Stimulated activated naive B cell treated with anti-CD40 and anti-IgM and Interleukin-4, amounts not matched to agents 10 μg/mL and 1 μg/mL and 100 μg/mL, for 72 hours (primary cell): ENCODE measurements at regions not wholly inside any gene's neighbourhood (a gene's known extent, or its start where the extent isn't known, plus 50 kb on each side); places are given as distances from the start of the nearest gene placed in this dataset.

Source experiments
- ATAC-seq, 2 donors: fragments of 150-1000 bp; cut with Tn5 transposase; replicated peaks; 2 replicates each; pipeline ENCODE4 v1.10.0; 2021; ENCODE audit warnings: moderate library complexity in 1 of 2
- DNase-seq: peaks from one replicate; pipeline ENCODE4 v3.0.0; 2021
- H3K27ac Mint-ChIP-seq: one replicate; pipeline ENCODE4 v1.8.0; 2022; ENCODE audit warnings: mild to moderate bottlenecking, mixed read lengths
- H3K27me3 Mint-ChIP-seq, 2 donors: one replicate each; pipeline ENCODE4 v1.8.0; 2022; ENCODE audit warnings: mixed read lengths in 2 of 2
- H3K36me3 Mint-ChIP-seq, 2 donors: one replicate each; pipeline ENCODE4 v1.8.0; 2022; ENCODE audit warnings: mixed read lengths in 2 of 2, mild to moderate bottlenecking in 1 of 2
- H3K4me1 Mint-ChIP-seq, 2 donors: one replicate each; pipeline ENCODE4 v1.8.0; 2022; ENCODE audit warnings: mixed read lengths in 2 of 2, mild to moderate bottlenecking in 1 of 2
- H3K4me3 Mint-ChIP-seq, 2 donors: one replicate each; pipeline ENCODE4 v1.8.0; 2022; ENCODE audit warnings: mild to moderate bottlenecking in 2 of 2, mixed read lengths in 2 of 2, moderate library complexity in 1 of 2
- H3K9me3 Mint-ChIP-seq, 2 donors: one replicate each; pipeline ENCODE4 v1.8.0; 2022; ENCODE audit warnings: mixed read lengths in 2 of 2, mild to moderate bottlenecking in 1 of 2

DNA sequence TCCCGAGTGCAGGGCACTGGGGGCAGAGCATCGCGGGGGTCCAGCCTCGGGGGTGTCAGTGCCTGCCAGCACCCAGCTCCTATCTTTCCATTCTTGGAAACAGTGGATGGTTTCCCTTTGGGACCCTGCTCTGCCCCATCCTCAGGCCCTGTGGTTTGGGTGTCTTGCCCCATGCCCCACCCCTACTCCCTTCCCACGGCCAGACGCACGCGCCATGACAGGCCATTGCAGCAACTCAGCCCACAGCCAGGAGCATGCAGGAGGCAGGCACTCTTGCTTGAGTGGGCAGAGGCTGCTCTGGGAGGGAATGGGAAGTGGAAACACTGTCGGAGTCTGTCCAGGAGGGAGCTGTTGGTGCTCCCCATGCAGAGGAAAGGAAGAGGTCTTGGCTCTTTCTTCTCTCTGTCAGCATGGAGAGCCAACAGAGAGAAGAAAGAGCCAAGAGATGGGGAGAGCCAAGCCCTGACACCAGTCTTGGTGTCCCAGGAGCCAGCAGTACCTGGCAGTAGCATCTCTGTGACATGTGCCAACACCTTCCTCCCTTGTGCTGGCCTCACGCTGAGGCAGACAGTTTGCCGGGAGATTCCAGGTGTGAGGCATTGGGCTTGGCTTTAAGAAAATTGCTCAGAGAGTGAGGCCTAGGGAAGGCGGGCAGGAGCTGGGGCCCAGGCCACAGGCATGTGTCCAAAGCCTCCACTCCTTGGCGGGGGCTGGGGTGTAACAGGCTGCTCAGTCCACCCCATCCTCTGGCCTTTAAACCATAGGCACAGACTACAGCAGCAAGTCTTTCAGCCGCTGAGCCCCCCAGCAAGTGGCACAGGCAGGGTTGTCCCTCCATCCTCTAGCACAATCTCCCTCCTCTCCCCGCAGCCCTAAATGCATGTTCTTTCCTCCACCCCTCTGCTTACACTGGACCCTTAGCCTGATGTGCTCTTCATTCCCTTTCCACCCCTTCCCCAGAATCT is 86.7 kb upstream of the UQCRFS1 start:
- Mint-ChIP-seq H3K36me3 (no peaks in the 10 kb centered on the region), H3K4me3 (no peak overlapping the region), H3K4me1 (no peaks in the 10 kb centered on the region), H3K27ac (no peak overlapping the region), H3K9me3 (no peaks in the 10 kb centered on the region), H3K27me3 (peaks cover 0 to 4% of the 10 kb centered on the region in 2 donors)
- ATAC-seq (no peak), DNase-seq (no peak)

DNA sequence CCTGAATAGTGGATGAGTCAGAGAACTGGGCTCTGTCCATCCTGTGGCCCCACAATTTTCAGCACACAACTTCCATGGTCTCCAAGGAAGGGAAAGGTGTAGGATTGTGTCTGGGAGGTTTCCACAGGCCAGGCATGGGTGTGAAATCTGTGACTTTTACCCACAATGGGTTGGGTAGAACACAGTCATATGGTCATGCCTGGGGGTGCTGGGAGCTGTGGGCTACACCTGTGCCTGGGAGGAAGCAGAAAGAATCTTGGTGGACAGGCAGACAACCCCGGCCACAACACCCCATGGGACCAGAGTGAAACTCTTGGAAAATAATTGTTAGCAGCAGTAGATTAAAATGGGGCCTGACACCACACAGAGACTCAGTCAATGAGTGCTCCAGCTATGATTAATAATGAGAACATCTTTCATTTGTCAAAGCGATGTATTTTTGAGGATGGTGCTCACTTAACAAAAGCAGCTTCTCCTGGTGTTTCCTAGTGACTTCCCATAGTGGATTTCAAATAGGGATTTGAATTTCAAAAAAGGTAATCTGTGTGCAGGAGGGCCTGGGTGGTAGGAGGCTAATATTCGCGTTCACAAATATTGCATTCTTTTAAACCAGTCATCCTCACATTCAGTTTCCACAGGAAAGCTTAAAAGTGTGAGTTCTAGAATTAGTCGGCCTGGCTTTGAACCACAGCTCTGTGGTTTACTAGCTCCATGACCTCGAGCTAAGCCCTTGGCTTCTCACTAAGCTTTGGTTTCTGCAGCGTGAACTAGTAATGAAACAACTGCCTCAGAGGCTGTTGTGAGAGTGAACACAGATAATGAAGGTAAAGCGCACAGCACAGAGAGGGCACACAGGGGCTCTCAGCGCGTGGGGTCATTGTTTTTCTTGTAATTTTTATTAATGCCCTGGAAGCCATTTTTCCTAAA is 89.3 kb upstream of the UQCRFS1 start:
- Mint-ChIP-seq H3K9me3 (no peaks in the 10 kb centered on the region), H3K4me3 (no peak overlapping the region), H3K4me1 (no peaks in the 10 kb centered on the region), H3K36me3 (no peaks in the 10 kb centered on the region), H3K27ac (no peak overlapping the region), H3K27me3 (peaks cover 0 to 4% of the 10 kb centered on the region in 2 donors)
- DNase-seq (no peak), ATAC-seq (no peak)

DNA sequence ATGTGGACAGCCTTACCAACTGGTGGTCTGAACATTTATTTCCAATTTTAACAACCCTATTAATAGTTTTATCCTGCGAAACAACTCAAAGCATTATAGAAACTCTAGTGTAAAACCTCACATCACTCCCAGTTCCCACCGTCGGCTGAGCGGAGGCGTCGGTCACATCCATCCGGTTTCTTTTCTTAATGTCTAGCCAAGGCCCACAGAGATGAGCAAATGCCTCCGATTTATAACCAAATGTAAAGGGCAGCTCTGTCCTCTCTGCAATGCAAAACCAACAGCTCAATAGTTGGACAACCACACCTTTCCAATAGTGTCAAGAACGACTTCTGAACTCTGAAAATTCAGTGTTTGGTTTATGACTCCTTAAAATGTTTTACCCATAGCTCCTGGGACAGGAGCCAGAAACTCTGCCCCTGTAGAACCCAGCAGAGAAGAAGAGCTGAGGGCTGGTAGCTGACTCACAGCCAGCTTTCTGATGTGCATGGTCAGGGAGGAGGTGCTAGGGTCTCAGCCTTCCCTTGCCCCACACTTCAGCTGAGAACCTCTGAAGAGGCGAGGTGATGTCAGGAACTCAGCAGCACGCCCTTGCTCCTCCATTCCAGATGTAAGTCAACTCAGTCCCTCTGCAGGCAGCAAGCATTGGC is 90.2 kb upstream of the UQCRFS1 start:
- Mint-ChIP-seq H3K4me3 (no peak overlapping the region), H3K27ac (no peak overlapping the region), H3K27me3 (peaks cover 0 to 6% of the 10 kb centered on the region in 2 donors), H3K4me1 (no peaks in the 10 kb centered on the region), H3K36me3 (no peaks in the 10 kb centered on the region), H3K9me3 (peaks cover 0 to 1% of the 10 kb centered on the region in 2 donors)
- ATAC-seq: no peak
- DNase-seq: no peak

DNA sequence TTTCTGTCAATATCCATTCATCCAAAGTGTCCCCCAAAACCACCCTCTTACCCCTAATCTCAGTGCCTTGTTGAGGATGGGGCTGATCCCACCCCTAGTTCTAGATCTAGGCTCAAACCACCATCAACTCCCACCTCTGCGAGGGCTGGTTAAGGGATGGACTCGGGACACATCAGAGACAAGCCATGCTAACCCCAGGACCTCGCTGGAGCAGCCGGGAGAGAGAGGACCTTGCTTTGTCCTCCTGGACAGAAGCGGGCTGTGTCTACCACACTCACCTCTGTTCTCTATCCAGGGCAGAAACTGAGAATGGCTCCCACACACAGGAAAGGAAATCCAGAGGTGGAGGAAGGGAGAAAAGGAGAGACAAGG is 90.8 kb upstream of the UQCRFS1 start:
- Mint-ChIP-seq H3K27me3 (peaks cover 4 to 6% of the 10 kb centered on the region in 2 donors), H3K27ac (no peak overlapping the region), H3K4me1 (no peaks in the 10 kb centered on the region), H3K4me3 (no peak overlapping the region), H3K9me3 (peaks cover 0 to 1% of the 10 kb centered on the region in 2 donors), H3K36me3 (no peaks in the 10 kb centered on the region)
- ATAC-seq (no peak), DNase-seq (no peak)

DNA sequence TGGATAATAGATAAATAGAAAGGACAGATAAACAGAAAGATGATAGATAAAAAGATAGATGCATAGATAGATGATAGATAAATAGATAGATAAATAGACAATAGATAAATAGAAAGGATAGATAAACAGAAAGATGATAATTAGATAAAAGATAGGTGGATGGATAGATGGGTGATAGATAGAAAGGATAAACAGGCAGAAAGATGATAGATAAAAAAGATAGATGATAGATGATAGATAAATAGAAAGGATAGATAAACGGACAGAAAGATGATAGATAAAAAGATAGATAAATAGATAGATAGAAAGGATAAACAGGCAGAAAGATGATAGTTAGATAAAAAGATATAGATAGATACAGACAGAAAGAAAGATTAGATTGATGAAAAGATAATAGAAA is 92.3 kb upstream of the UQCRFS1 start:
- peaks cover 0 to 1% of the 10 kb centered on the region in 2 donors for H3K9me3 Mint-ChIP-seq
- H3K36me3 Mint-ChIP-seq: no peaks in the 10 kb centered on the region
- ATAC-seq: no peak

DNA sequence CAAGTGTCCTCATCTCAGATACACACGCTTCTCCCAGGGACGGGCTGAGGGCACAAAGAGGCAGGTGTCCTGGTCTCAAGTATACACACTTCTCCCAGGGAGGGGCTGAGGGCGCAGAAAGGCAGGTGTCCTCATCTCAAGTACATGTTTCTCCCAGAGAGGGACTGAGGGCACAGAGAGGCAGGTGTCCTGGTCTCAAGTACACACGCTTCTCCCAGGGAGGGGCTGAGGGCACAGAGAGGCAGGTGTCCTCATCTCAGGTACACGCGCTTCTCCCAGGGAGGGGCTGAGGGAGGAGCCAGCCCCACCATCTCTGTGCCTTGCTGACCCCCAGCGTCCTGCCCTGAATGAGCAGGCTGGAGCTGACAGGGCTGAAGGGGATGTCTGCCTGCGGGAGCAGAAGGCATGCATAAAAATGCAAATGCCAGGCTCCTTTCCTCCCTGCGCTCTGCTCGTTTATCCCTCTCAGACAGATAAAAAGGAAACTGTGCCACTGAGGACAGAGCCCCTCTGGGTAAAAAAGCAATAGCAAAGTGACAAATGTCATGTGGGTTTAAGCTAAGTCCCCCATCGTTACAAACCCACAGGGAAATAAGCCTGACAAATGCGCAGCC is 96.1 kb upstream of the UQCRFS1 start:
- Mint-ChIP-seq H3K27me3 (peaks cover 7 to 19% of the 10 kb centered on the region in 2 donors), H3K4me1 (no peaks in the 10 kb centered on the region), H3K9me3 (peaks cover 0 to 1% of the 10 kb centered on the region in 2 donors), H3K36me3 (no peaks in the 10 kb centered on the region), H3K27ac (no peak overlapping the region), H3K4me3 (no peak overlapping the region)
- DNase-seq: no peak
- no peak for ATAC-seq

More for the DNA sequence above, 92.3 kb upstream of the UQCRFS1 start:
- H3K27ac Mint-ChIP-seq: no peak overlapping the region
- no peak for DNase-seq
- H3K4me3 Mint-ChIP-seq: no peak overlapping the region
- H3K4me1 Mint-ChIP-seq: no peaks in the 10 kb centered on the region
- peaks cover 4 to 11% of the 10 kb centered on the region in 2 donors for H3K27me3 Mint-ChIP-seq

DNA sequence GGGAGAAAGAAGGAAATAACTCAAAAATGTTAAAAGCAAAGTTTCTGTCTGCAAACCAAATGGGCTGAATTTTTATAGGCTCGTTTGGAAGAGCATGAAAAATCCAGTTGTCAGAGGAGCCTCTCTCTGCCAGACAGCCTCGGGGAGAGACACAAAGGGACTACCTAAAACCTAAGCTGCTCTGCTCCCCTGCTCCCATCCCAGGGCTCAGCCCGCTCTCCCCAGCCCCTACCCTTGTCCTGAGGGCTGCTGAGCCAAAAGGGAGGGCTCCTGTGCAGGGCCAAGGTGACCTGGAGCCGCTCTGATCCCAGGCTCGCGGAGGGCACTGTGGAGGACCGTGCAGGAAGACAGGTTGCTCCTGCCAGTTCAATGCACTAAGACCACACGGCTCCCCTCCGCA is 96.7 kb upstream of the UQCRFS1 start:
- Mint-ChIP-seq H3K4me1 (no peaks in the 10 kb centered on the region), H3K36me3 (no peaks in the 10 kb centered on the region), H3K27me3 (peaks cover 7 to 19% of the 10 kb centered on the region in 2 donors), H3K9me3 (peaks cover 0 to 1% of the 10 kb centered on the region in 2 donors), H3K4me3 (no peak overlapping the region), H3K27ac (no peak overlapping the region)
- ATAC-seq (no peak), DNase-seq (no peak)

DNA sequence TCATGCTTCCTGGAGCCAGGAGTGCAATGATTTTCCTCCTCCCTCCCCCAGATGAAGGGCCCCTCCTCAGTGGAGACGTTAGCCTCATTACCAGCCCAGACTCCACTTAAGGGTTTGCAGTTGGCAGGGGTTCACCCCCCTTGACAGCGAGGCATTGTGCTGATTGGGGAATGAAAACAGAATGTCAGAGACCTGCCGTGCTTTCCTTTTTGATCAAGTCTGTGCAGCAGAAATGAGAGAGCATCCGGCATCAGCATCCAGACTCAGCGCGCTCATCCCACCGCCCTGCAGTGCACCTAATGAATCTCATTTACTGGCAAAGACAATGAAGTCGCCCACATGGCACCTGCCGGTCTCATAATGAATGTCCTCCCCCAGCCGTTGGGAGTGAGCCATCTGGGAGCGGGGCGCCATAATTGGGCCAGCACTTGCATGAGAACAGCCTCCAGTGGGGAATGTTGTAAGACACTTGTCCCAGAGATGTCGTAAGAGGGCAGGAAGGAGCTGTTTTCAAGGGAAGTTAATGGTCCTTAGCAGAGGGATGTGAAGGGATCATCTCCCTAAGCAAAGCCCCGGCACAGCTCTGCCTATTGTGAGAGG is 98.3 kb upstream of the UQCRFS1 start:
- H3K27me3 Mint-ChIP-seq: peaks cover 7 to 19% of the 10 kb centered on the region in 2 donors
- no peak for ATAC-seq
- H3K36me3 Mint-ChIP-seq: no peaks in the 10 kb centered on the region
- H3K27ac Mint-ChIP-seq: no peak overlapping the region
- no peaks in the 10 kb centered on the region for H3K4me1 Mint-ChIP-seq
- no peak for DNase-seq
- H3K9me3 Mint-ChIP-seq: peaks cover 0 to 1% of the 10 kb centered on the region in 2 donors
- H3K4me3 Mint-ChIP-seq: no peak overlapping the region

DNA sequence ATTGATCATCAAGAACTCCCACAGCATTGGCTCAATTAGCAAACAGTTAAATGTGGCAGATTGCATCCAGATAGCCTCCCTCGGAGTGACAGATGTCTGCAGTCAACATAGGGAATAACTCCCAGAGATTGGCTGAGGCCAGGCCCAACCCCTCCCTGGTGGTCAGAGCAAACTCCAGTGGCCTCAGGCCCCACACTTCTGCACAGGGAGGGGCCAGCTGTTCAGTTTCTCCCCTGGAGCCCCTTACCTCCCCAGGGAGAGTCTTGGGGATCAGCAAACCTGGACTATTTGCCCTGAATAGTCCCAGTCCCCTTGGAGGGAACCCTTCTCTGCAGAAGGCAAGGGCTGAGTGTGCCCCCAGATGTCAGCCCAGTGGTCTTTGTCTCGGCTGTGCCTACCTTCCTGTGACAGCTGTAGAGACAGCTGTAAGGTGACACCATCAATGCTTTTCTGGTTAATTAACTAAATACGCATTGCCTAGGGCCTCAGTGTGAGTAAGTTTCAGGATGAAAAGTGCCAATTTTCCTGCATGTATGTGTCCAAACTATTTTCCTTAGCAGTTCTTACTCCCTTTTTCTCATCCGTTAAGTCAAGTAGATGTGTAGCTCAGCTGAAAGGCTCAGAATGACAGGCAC is 102.7 kb upstream of the UQCRFS1 start:
- Mint-ChIP-seq H3K4me3 (no peak overlapping the region), H3K27me3 (peaks cover 0 to 13% of the 10 kb centered on the region in 2 donors), H3K27ac (no peak overlapping the region), H3K36me3 (no peaks in the 10 kb centered on the region), H3K9me3 (no peaks in the 10 kb centered on the region), H3K4me1 (no peaks in the 10 kb centered on the region)
- no peak for DNase-seq
- ATAC-seq: no peak

DNA sequence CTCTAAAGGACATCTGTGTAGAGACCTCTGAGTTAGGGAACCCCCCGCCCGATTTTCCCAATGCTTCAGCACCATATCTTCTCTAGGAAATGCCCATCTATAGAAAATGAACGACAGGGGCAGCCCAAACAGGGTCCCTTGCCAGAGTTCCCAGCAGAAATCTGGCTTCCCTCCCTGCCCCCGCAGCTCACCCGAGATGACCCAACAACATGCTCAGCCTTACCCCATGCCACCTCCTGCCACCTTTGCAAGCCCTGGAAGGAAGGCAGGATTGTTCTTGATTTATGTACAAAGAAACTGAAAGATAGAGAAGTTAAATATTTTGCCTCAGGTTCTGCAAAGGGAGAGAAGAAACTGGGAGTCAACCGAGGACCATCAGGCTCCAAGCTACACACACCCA is 105.6 kb upstream of the UQCRFS1 start:
- Mint-ChIP-seq H3K4me3 (no peak overlapping the region), H3K9me3 (no peaks in the 10 kb centered on the region)
- no peak for ATAC-seq

DNA sequence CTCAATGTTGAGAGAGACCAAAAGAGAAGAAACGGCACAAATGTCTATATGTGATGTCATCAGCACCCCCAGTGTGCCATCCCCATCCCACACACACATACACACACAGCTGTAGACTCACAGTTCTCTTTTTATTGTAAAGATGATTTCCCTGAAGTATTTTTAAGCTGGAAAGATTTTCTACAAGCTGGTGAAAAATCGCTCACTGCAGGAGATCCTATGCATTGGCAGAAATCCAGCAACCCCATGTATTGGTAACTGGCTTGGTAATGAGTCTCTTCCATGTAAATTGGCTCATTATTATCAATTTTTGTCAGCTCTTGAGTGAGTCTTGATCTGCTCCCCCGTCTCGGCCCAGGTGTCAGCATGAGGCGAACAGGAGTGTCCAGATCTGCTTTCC is 107.1 kb upstream of the UQCRFS1 start:
- H3K27me3 Mint-ChIP-seq: peaks cover 0 to 5% of the 10 kb centered on the region in 2 donors
- H3K4me1 Mint-ChIP-seq: no peaks in the 10 kb centered on the region
- no peak overlapping the region for H3K4me3 Mint-ChIP-seq
- ATAC-seq (no peak), DNase-seq (no peak)
- no peak overlapping the region for H3K27ac Mint-ChIP-seq
- no peaks in the 10 kb centered on the region for H3K9me3 Mint-ChIP-seq
- no peaks in the 10 kb centered on the region for H3K36me3 Mint-ChIP-seq

More for the DNA sequence above, 105.6 kb upstream of the UQCRFS1 start:
- Mint-ChIP-seq H3K27ac (no peak overlapping the region), H3K4me1 (no peaks in the 10 kb centered on the region), H3K27me3 (peaks cover 0 to 5% of the 10 kb centered on the region in 2 donors), H3K36me3 (no peaks in the 10 kb centered on the region)
- DNase-seq: no peak

DNA sequence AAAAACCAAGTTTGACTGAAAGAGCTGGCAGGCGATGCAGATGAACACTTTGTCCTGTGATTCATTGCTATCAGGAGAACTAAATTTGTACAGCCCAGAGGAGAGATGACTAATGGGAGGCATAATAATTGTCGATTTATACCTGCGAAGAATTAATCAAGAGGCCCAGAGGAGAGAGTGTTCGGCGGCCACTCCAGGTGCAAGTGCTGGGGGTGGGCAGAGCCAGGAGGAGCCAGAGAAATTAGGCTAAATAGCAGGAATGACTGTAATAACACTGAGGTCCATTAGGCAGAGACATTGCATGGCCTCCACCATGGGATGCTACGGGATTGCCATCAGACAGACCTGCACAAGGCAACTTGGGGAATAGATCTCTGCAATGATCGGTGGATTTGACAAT is 107.7 kb upstream of the UQCRFS1 start:
- Mint-ChIP-seq H3K27ac (no peak overlapping the region), H3K27me3 (peaks cover 0 to 5% of the 10 kb centered on the region in 2 donors)
- no peak for DNase-seq

DNA sequence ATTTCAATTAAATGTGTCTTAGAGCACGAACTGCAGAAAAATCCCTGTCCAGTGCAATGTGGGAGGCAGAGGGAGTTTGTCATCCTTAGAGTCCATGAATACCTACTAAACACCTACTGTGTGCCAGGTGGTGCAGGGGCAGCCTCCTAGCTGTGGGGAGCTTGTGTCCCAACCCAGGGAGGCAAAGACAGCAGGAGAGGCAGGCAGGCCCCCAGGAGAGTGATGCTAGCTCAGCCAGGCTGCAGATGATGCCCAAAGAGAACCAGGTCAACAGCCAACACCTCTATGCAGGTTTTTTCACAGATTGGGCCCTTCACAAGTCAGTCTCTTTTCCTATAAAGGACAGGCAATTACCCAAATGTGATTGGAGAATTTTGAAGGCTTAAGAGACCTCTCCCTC is 108.2 kb upstream of the UQCRFS1 start:
- DNase-seq (no peak), ATAC-seq (no peak)
- Mint-ChIP-seq H3K27ac (no peak overlapping the region), H3K9me3 (no peaks in the 10 kb centered on the region), H3K36me3 (no peaks in the 10 kb centered on the region), H3K27me3 (peaks cover 0 to 5% of the 10 kb centered on the region in 2 donors), H3K4me1 (no peaks in the 10 kb centered on the region), H3K4me3 (no peak overlapping the region)

More for the DNA sequence above, 107.7 kb upstream of the UQCRFS1 start:
- Mint-ChIP-seq H3K36me3 (no peaks in the 10 kb centered on the region), H3K4me3 (no peak overlapping the region), H3K9me3 (no peaks in the 10 kb centered on the region), H3K4me1 (no peaks in the 10 kb centered on the region)
- ATAC-seq: no peak
